Dendritic cell treated with granulocyte-macrophage colony-stimulating factor and Interleukin-4, amounts not matched to agents 40 ng/mL and 50 ng/mL, for 4 days (primary cell): ENCODE measurements at regions not wholly inside any gene's neighbourhood (a gene's known extent, or its start where the extent isn't known, plus 50 kb on each side); places are given as distances from the start of the nearest gene placed in this dataset.

ENCODE experiments used
- H3K27ac Mint-ChIP-seq: one replicate; pipeline ENCODE4 v1.8.0; 2022; ENCODE audit warnings: mild to moderate bottlenecking, mixed read lengths
- H3K27me3 Mint-ChIP-seq: one replicate; pipeline ENCODE4 v1.8.0; 2022; ENCODE audit warnings: mild to moderate bottlenecking, mixed read lengths
- H3K36me3 Mint-ChIP-seq: one replicate; pipeline ENCODE4 v1.8.0; 2022; ENCODE audit warnings: low read depth, mixed read lengths
- H3K4me1 Mint-ChIP-seq: one replicate; pipeline ENCODE4 v1.8.0; 2022; ENCODE audit warnings: low read depth, mixed read lengths
- H3K4me3 Mint-ChIP-seq: one replicate; pipeline ENCODE4 v1.8.0; 2022; ENCODE audit warnings: mild to moderate bottlenecking, moderate library complexity, mixed read lengths
- H3K9me3 Mint-ChIP-seq: one replicate; pipeline ENCODE4 v1.8.0; 2022; ENCODE audit warnings: mixed read lengths
- intact Hi-C: fragments of 100-400 bp; cut with micrococcal nuclease; formaldehyde crosslinking; loops from one replicate; pipeline ENCODE4 v1.15.0; 2022

DNA sequence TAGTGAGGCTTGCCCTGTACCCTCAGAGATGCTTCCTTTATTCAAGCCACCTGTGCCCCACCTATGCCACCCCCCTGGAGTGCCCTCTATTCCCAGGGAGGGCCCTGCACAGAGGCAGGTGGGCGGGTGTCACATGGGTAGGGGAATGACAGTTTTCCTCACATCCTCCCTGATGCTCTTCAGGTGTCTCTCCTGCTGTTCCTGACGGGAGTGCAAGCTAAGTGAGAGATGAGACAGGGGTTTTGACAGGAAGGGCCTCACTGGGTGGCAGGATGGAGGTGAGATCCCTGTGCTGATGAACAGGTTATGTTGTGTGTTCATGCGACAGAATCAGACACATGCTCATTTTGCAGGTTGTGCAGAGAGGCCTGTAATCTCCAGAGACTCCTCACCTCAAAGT lies 164.1 kb upstream of the CHD6 start:
- Mint-ChIP-seq H3K36me3 (no peaks in the 10 kb centered on the region), H3K9me3 (no peaks in the 10 kb centered on the region), H3K4me3 (no peak overlapping the region), H3K27ac (no peak overlapping the region), H3K4me1 (no peaks in the 10 kb centered on the region), H3K27me3 (no peaks in the 10 kb centered on the region)
- intact Hi-C loops: no loop called here

DNA sequence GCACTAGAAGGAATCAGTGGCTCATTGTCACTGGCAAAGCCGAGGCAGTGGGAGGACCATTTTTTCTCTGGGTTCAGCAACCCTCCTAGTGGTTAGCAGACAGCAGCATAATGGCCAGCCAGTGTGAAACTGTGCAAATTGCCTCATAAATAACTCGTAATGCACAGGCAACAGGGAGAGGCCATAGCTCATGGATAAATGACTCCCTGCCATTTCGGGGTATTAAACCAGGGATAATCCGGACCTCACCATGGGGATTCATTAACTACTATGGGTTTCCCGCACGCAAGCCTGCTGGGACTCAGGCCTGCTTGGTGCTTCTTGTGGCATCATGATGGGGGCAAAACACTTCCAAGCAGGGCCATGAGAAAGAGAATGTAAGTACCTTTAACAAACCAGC lies 158.2 kb upstream of the CHD6 start:
- intact Hi-C loops: no loop called here
- Mint-ChIP-seq H3K27me3 (no peaks in the 10 kb centered on the region), H3K9me3 (no peaks in the 10 kb centered on the region), H3K36me3 (no peaks in the 10 kb centered on the region), H3K4me1 (no peaks in the 10 kb centered on the region), H3K4me3 (no peak overlapping the region), H3K27ac (no peak overlapping the region)

DNA sequence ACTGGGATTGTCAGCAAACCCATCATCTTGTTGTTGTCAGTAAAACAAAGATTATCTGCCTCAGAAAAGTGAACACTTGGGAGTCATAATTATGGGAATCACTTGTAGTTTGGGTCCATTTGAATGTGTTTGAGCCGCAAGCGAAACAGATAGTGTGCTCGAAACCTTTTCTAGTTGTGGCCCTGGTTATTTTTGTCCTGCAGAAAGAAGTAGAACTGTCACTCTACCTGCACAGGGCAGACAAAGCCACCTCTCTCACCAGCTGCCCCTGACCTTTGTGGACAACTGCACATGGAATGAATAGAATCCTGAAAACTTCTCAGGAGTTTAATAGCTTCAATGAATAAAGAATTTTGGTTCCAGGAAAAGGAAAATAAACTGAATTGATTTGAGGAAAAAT lies 156.1 kb upstream of the CHD6 start:
- no peak overlapping the region for H3K4me3 Mint-ChIP-seq
- no peaks in the 10 kb centered on the region for H3K4me1 Mint-ChIP-seq
- intact Hi-C loops: no loop called here
- H3K27ac Mint-ChIP-seq: no peak overlapping the region
- no peaks in the 10 kb centered on the region for H3K27me3 Mint-ChIP-seq
- H3K36me3 Mint-ChIP-seq: no peaks in the 10 kb centered on the region
- no peaks in the 10 kb centered on the region for H3K9me3 Mint-ChIP-seq

DNA sequence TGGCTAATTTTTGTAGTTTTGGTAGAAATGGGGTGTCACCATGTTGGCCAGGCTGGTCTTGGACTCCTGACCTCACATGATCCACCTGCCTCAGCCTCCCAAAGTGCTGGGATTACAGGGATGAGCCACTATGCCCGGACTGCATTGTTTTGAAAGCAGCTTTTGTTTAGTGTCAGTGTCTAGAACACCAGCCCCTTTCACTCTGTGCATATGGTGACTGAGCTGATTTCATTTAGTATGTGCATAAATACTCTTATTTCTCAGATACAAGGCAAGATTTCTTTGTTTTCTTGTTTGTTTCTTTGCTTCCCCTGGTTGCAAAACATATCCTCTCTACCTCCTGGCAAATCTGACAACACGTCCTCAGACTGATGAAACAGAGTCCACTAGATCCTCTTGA lies 152.8 kb upstream of the CHD6 start:
- H3K27me3 Mint-ChIP-seq: no peaks in the 10 kb centered on the region
- H3K27ac Mint-ChIP-seq: no peak overlapping the region

DNA sequence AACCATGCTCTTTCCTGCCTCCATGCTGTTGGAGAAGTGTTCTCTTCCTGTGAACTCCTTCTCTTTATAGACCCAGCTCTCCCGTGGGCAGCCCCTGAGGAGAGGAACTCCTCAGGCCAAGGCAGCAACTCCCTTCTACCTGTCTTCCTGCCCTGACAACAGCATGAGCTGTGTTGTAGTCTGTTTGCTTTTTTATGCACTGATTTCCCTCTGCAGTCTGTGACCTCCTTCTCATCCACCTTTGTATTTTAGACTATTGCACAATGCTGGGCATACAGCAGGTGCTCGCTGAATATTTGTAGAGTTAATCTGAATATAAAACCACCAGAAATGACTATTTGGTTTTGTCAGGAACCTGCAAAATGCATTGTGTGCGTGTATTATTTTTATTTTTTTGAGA lies 152.2 kb upstream of the CHD6 start:
- no peaks in the 10 kb centered on the region for H3K4me1 Mint-ChIP-seq
- H3K27me3 Mint-ChIP-seq: no peaks in the 10 kb centered on the region
- intact Hi-C loops: no loop called here
- H3K27ac Mint-ChIP-seq: no peak overlapping the region
- no peak overlapping the region for H3K4me3 Mint-ChIP-seq
- no peaks in the 10 kb centered on the region for H3K36me3 Mint-ChIP-seq
- H3K9me3 Mint-ChIP-seq: peaks cover 8% of the 10 kb centered on the region

More for the DNA sequence above, 152.8 kb upstream of the CHD6 start:
- intact Hi-C loops: no loop called here
- no peaks in the 10 kb centered on the region for H3K4me1 Mint-ChIP-seq
- no peak overlapping the region for H3K4me3 Mint-ChIP-seq
- no peaks in the 10 kb centered on the region for H3K36me3 Mint-ChIP-seq
- peaks cover 8% of the 10 kb centered on the region for H3K9me3 Mint-ChIP-seq

DNA sequence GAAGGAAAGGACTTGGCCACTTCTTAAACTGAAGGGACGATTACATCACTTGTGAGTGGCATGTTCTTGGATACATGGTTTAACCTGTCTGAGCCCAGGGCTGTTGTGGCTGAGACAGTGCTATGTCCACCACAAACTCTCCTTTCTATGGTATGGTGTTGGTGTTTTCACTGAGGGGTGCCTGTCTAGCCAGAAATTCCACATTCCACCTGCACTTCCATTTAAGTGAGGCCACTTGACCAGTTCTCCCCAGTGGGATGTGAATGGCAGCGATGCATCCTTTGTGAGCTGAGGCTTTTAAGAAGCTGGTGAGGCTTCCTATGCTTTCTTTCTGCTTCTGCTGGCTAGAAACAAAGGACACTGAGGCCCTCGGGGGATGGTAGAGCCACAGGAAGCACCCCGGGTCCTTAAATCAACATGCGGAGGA lies 151.4 kb upstream of the CHD6 start:
- Mint-ChIP-seq H3K27ac (no peak overlapping the region), H3K27me3 (no peaks in the 10 kb centered on the region), H3K4me3 (no peak overlapping the region), H3K4me1 (no peaks in the 10 kb centered on the region), H3K36me3 (no peaks in the 10 kb centered on the region), H3K9me3 (peaks cover 8% of the 10 kb centered on the region)
- intact Hi-C loops: no loop called here

DNA sequence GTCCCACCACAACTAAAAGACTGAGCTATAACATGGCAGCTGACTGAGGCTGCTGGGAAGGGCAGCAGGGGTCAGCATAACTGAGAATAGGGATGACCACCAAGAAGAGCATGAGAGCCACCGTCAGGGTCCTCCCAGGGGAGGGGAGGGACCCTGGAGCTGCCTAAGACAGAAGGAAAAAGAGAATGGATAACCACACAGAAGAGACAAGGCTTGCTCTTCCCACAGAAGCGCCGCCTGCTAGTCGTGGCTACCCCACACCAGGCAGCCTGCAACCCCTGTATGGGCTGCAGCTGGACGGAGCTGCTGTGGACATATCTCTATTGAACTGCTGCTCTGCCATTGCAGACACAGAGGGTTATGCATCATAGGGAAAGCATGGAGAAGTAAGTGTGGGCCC lies 132.0 kb upstream of the CHD6 start:
- Mint-ChIP-seq H3K27ac (no peak overlapping the region), H3K36me3 (no peaks in the 10 kb centered on the region), H3K27me3 (peaks cover 3% of the 10 kb centered on the region)

DNA sequence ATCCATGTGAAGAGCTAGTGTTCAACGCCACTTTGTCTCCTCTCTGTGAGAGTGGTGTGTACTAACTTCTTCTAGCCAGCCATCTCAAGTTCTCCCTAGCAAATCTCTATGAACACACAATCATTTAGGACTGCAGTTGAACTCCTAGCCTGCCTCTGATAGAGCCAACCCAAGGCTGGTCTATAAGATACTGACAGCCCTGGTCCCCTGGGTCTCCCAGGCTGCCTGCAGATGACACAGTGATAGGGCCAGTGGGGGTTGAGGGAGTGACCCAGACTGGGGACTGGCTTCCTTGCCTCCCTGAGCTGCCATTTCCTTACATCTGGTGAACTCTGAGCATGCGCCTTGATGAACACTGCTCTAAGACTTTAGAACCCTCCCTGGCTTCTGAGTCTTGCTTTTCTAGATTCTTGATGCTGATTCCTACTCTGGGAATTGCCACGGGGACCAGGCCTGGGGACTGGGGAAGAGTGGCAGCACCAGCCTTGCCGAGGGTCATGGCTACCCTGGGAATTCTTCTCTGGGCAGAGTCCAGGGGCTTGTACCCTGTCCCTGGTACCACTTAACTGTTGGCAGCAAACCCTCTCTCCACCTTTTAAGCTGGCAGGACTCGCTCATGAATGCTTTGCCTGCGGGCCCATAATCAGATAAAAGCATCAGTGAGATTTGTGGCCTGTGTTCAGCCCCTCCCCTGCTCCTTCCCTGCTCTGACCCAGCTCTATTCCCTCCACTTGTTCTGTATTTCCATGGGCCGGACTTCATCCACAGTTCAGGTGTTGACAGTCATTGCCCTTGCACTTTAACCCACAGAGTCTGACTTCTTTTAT lies 130.8 kb upstream of the CHD6 start:
- Mint-ChIP-seq H3K4me1 (peaks cover 5% of the 10 kb centered on the region), H3K27ac (no peak overlapping the region), H3K9me3 (no peaks in the 10 kb centered on the region), H3K27me3 (peaks cover 2% of the 10 kb centered on the region), H3K4me3 (no peak overlapping the region), H3K36me3 (no peaks in the 10 kb centered on the region)
- intact Hi-C loops: no loop called here

More for the DNA sequence above, 132.0 kb upstream of the CHD6 start:
- Mint-ChIP-seq H3K4me3 (no peak overlapping the region), H3K4me1 (no peaks in the 10 kb centered on the region), H3K9me3 (no peaks in the 10 kb centered on the region)
- intact Hi-C loops: no loop called here

DNA sequence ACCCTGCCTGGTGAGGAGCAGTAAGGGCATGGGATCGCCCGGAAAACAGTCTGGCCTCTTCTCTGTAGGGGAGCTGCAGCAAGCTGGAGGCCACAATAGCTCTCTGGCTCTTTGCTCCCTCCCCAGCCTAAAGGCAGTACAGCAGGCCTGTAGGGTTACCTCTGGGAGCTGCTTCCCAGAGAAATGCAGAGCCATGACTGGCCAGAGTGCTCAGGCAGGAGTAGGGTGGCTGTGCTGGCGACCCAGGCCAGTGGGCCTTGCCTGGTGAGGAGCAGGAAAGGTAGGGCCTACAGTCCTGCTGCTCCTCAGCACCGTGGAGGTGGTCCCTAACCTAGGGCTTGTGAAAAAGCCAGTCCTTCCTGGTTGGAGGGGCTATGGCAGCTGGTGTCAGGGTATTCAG lies 129.9 kb upstream of the CHD6 start:
- intact Hi-C loops: no loop called here
- Mint-ChIP-seq H3K4me1 (peaks cover 6% of the 10 kb centered on the region), H3K36me3 (no peaks in the 10 kb centered on the region), H3K4me3 (no peak overlapping the region), H3K27ac (no peak overlapping the region), H3K27me3 (peaks cover 2% of the 10 kb centered on the region), H3K9me3 (no peaks in the 10 kb centered on the region)

DNA sequence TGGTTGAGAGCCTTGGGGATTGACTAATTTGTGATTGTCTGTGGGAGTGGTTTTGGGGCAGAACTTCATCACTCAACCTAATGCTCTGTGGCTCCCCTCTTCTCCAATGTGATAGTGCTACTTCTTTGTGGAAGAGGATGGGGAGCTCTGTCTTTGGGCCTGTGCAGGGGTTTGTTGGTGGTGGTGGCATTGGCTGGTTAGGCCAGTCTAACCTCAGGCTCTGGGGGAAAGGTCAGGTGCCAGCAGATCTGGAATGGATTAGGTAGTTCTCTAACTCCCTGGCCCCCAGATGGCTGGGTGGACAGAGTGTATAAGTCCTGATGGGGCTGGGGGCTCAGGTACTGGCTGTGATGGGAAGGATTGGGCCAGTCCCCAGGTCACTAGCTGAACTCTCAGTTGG lies 129.0 kb upstream of the CHD6 start:
- intact Hi-C loops: no loop called here
- H3K36me3 Mint-ChIP-seq: no peaks in the 10 kb centered on the region
- peaks cover 2% of the 10 kb centered on the region for H3K27me3 Mint-ChIP-seq
- H3K9me3 Mint-ChIP-seq: no peaks in the 10 kb centered on the region
- H3K27ac Mint-ChIP-seq: no peak overlapping the region
- H3K4me1 Mint-ChIP-seq: peaks cover 6% of the 10 kb centered on the region
- no peak overlapping the region for H3K4me3 Mint-ChIP-seq

DNA sequence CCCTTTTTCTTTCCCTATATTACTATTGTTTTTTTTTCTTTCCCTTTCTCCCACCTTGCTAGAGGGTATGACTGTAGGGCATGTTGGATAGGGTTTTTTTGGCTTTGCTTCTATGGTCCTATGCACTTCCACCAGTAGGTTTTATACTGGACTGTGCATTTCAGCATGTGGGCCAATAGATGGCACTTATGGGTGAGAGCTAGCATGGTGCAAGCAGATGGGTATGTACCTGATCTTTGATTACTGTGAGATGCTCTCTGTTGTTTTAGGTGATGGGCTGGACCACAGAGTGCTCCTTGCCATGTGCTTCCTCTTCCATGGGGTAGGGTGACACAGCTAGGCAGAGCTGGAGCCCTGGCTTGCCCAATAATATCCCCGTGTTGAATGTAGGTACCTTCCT lies 128.5 kb upstream of the CHD6 start:
- Mint-ChIP-seq H3K4me3 (no peak overlapping the region), H3K9me3 (no peaks in the 10 kb centered on the region), H3K36me3 (no peaks in the 10 kb centered on the region), H3K27me3 (peaks cover 2% of the 10 kb centered on the region), H3K4me1 (peaks cover 6% of the 10 kb centered on the region), H3K27ac (no peak overlapping the region)
- intact Hi-C loops: no loop called here

DNA sequence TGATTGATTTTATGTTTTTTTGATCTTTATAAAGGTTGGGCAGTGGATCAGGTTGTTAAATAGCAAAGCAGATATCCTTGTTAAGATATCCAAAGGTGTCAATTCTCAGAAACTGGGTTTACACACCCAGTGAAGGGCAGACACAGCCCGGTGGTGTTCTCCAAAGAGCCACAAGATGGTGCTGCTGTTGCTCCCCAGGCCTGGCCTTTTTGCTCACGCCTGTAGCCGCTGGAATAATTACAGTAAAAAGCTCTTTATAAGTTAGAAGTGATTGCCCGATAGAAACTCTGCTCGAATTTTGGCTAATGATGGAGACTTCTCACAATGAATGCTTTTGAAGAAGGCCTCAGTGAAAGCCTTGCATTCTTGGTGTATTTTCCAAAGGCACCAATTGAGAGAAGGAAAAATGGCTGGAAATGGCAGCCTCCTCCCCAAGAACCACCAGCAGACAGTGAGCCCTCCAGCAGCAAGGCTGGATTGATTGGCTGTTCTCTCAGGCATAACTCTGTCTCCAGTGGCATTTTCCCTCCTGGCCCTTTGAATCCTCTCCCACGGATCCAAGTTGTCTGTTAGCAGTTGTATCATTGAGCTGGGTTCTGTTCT lies 120.5 kb upstream of the CHD6 start:
- no peaks in the 10 kb centered on the region for H3K9me3 Mint-ChIP-seq
- no peak overlapping the region for H3K4me3 Mint-ChIP-seq
- H3K27me3 Mint-ChIP-seq: no peaks in the 10 kb centered on the region
- no peaks in the 10 kb centered on the region for H3K4me1 Mint-ChIP-seq
- intact Hi-C loops: loop anchor here (1.0 to 10.0 kb wide), 3 partner anchors 796 to 1672 kb away; no protein-coding TSS in a partner anchor
- no peak overlapping the region for H3K27ac Mint-ChIP-seq
- H3K36me3 Mint-ChIP-seq: no peaks in the 10 kb centered on the region

DNA sequence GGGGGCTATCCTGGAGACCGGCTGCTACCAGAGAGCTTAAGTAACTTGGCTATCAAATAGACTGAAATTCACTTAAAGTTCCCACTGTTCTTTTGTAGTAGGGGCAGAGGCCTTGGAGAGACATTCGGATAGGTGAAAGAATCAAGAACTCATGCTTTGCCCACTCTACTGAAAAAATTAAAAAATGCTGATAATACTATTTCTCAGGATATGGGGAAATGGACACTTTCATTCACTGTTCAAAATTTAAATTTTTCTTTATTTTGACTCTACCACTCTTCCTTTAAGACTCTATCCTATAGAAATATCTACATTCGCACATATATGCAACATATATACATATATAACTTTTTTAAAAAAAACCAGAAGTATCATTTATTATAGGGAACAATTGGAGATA lies 117.8 kb upstream of the CHD6 start:
- Mint-ChIP-seq H3K36me3 (no peaks in the 10 kb centered on the region), H3K27me3 (no peaks in the 10 kb centered on the region), H3K4me1 (no peaks in the 10 kb centered on the region), H3K9me3 (no peaks in the 10 kb centered on the region), H3K4me3 (no peak overlapping the region), H3K27ac (no peak overlapping the region)
- intact Hi-C loops: loop anchor here (10.0 kb wide), 1 partner anchor 799 kb away; no protein-coding TSS in a partner anchor

DNA sequence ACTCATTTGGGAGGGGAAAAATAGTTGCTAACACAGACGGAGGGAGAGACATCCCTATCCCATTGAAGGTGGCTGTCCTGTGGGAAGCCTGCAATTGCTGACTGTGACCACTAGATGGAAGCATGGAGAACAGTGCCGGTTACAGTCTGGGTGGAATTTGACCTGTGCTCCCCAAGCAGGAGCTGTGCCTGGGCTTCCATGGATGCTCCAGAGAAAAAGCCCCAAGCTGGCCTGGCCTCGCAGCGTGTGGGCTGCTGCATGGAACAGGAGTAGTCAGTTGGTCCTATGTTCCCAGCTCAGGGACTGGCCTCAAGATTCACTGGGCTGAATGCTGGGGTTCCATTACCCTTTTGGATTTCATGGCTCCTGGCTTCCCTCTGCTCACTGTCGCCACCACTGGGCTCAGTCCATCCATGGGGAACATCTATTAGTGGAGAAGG lies 116.3 kb upstream of the CHD6 start:
- H3K4me3 Mint-ChIP-seq: no peak overlapping the region
- no peaks in the 10 kb centered on the region for H3K4me1 Mint-ChIP-seq
- no peaks in the 10 kb centered on the region for H3K36me3 Mint-ChIP-seq
- no peaks in the 10 kb centered on the region for H3K27me3 Mint-ChIP-seq
- intact Hi-C loops: loop anchor here (10.0 kb wide), 1 partner anchor 800 kb away; no protein-coding TSS in a partner anchor
- no peak overlapping the region for H3K27ac Mint-ChIP-seq
- no peaks in the 10 kb centered on the region for H3K9me3 Mint-ChIP-seq
